ENCODE measurements at regions not wholly inside any gene's neighbourhood (a gene's known extent, or its start where the extent isn't known, plus 50 kb on each side); places are given as distances from the start of the nearest gene placed in this dataset.

- no peak overlapping the region for H3K4me3 ChIP-seq (ENCODE audit: insufficient read length, low read depth)
- H3K4me1 ChIP-seq (ENCODE audit: insufficient read depth, insufficient read length): no peaks in the 10 kb centered on the region
- TF ChIP-seq SUZ12 (IDR thresholded peaks at IDR 0.05; ENCODE audit: extremely low read depth, insufficient read depth, insufficient read length): no peak
- no peak for TF ChIP-seq ZNF274 (IDR thresholded peaks at IDR 0.05; ENCODE audit: low read depth, low read length)
- no peak for TF ChIP-seq YY1 (IDR thresholded peaks at IDR 0.05; ENCODE audit: insufficient read depth, insufficient read length)
- no peaks in the 10 kb centered on the region for H3K27me3 ChIP-seq (ENCODE audit: insufficient read depth, insufficient read length)
- H3K9me3 ChIP-seq (ENCODE audit: insufficient read depth, low read length): peaks cover 13% of the 10 kb centered on the region; the same call in 1 of the 2 replicates
- no peak for DNase-seq (ENCODE audit: low read depth, low spot score)
- no peaks in the 10 kb centered on the region for H3K36me3 ChIP-seq (ENCODE audit: insufficient read depth, insufficient read length, low read length)
- H3K9ac ChIP-seq (ENCODE audit: insufficient read length, low read depth): no peak overlapping the region
Measured at GRCh38 chr12:58272461-58272860, 331.1 kb downstream of the ATP23 start.

- no peaks in the 10 kb centered on the region for H3K27me3 ChIP-seq (ENCODE audit: insufficient read depth, insufficient read length)
- no peak for TF ChIP-seq ZNF274 (IDR thresholded peaks at IDR 0.05; ENCODE audit: low read depth, low read length)
- no peak for TF ChIP-seq YY1 (IDR thresholded peaks at IDR 0.05; ENCODE audit: insufficient read depth, insufficient read length)
- TF ChIP-seq SUZ12 (IDR thresholded peaks at IDR 0.05; ENCODE audit: extremely low read depth, insufficient read depth, insufficient read length): no peak
- no peak overlapping the region for H3K4me3 ChIP-seq (ENCODE audit: insufficient read length, low read depth)
- H3K9me3 ChIP-seq (ENCODE audit: insufficient read depth, low read length): peaks cover 23% of the 10 kb centered on the region; the same call in 1 of the 2 replicates
- no peak overlapping the region for H3K9ac ChIP-seq (ENCODE audit: insufficient read length, low read depth)
- DNase-seq (ENCODE audit: low read depth, low spot score): no peak
- H3K36me3 ChIP-seq (ENCODE audit: insufficient read depth, insufficient read length, low read length): no peaks in the 10 kb centered on the region
- H3K4me1 ChIP-seq (ENCODE audit: insufficient read depth, insufficient read length): no peaks in the 10 kb centered on the region
Measured at GRCh38 chr12:58277231-58277630, 335.9 kb downstream of the ATP23 start.

DNA sequence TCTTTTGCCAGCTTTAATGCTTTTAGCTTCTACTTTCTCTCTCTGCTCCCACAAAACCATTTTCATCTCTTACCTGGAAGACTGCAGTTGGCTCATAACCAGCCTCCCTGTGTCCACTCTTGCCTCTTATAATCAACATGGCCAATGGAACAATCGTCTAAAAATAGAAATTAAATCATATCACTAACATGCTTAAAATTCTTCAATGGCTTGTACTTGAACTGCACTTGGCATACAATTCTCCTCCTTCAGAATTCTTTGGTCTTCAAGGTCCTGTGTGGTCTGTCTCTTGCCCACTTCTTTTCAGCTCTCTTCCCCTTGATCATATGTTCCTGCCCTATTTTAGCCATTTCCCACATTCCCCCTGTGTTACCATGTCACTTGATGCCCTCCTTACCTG is 342.2 kb downstream of the ATP23 start:
- TF ChIP-seq YY1 (IDR thresholded peaks at IDR 0.05; ENCODE audit: insufficient read depth, insufficient read length) (no peak), ZNF274 (IDR thresholded peaks at IDR 0.05; ENCODE audit: low read depth, low read length) (no peak), SUZ12 (IDR thresholded peaks at IDR 0.05; ENCODE audit: extremely low read depth, insufficient read depth, insufficient read length) (no peak)
- DNase-seq (ENCODE audit: low read depth, low spot score): no peak
- Histone ChIP-seq H3K9me3 (ENCODE audit: insufficient read depth, low read length) (no peaks in the 10 kb centered on the region), H3K36me3 (ENCODE audit: insufficient read depth, insufficient read length, low read length) (no peaks in the 10 kb centered on the region), H3K4me3 (ENCODE audit: insufficient read length, low read depth) (no peak overlapping the region), H3K9ac (ENCODE audit: insufficient read length, low read depth) (no peak overlapping the region), H3K27me3 (ENCODE audit: insufficient read depth, insufficient read length) (no peaks in the 10 kb centered on the region), H3K4me1 (ENCODE audit: insufficient read depth, insufficient read length) (no peaks in the 10 kb centered on the region)

DNA sequence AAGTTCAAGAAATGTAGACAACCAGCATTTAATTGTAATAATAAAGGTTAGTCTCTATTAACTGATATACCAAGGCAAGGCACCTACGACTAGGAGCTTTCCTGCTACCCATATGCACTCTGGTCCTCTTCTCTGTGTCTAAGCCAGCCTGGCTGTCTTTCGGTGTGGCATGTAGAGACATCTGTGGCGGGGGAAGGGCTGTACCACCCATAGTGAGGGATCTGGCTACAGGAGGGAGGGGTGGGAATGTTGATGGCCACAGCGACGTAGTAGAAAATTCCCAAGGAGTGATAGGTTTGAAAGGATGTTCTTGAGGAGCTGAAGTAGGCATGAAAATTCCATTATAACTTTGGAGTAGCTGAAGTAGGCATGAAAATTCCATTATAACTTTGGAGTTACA is 344.2 kb downstream of the ATP23 start:
- Histone ChIP-seq H3K9ac (ENCODE audit: insufficient read length, low read depth) (no peak overlapping the region), H3K4me3 (ENCODE audit: insufficient read length, low read depth) (no peak overlapping the region), H3K27me3 (ENCODE audit: insufficient read depth, insufficient read length) (no peaks in the 10 kb centered on the region), H3K9me3 (ENCODE audit: insufficient read depth, low read length) (no peaks in the 10 kb centered on the region), H3K36me3 (ENCODE audit: insufficient read depth, insufficient read length, low read length) (no peaks in the 10 kb centered on the region), H3K4me1 (ENCODE audit: insufficient read depth, insufficient read length) (no peaks in the 10 kb centered on the region)
- peak; percentile 42 for DNase-seq (ENCODE audit: low read depth, low spot score)
- no peak for TF ChIP-seq ZNF274 (IDR thresholded peaks at IDR 0.05; ENCODE audit: low read depth, low read length)
- no peak for TF ChIP-seq SUZ12 (IDR thresholded peaks at IDR 0.05; ENCODE audit: extremely low read depth, insufficient read depth, insufficient read length)
- no peak for TF ChIP-seq YY1 (IDR thresholded peaks at IDR 0.05; ENCODE audit: insufficient read depth, insufficient read length)

GRCh38 chr12:58286353-58286752 is 345.0 kb downstream of the ATP23 start:
- Histone ChIP-seq H3K9me3 (ENCODE audit: insufficient read depth, low read length) (no peaks in the 10 kb centered on the region), H3K4me3 (ENCODE audit: insufficient read length, low read depth) (no peak overlapping the region), H3K36me3 (ENCODE audit: insufficient read depth, insufficient read length, low read length) (no peaks in the 10 kb centered on the region), H3K27me3 (ENCODE audit: insufficient read depth, insufficient read length) (no peaks in the 10 kb centered on the region), H3K4me1 (ENCODE audit: insufficient read depth, insufficient read length) (no peaks in the 10 kb centered on the region), H3K9ac (ENCODE audit: insufficient read length, low read depth) (no peak overlapping the region)
- TF ChIP-seq YY1 (IDR thresholded peaks at IDR 0.05; ENCODE audit: insufficient read depth, insufficient read length) (no peak), SUZ12 (IDR thresholded peaks at IDR 0.05; ENCODE audit: extremely low read depth, insufficient read depth, insufficient read length) (no peak), ZNF274 (IDR thresholded peaks at IDR 0.05; ENCODE audit: low read depth, low read length) (no peak)
- no peak for DNase-seq (ENCODE audit: low read depth, low spot score)

DNA sequence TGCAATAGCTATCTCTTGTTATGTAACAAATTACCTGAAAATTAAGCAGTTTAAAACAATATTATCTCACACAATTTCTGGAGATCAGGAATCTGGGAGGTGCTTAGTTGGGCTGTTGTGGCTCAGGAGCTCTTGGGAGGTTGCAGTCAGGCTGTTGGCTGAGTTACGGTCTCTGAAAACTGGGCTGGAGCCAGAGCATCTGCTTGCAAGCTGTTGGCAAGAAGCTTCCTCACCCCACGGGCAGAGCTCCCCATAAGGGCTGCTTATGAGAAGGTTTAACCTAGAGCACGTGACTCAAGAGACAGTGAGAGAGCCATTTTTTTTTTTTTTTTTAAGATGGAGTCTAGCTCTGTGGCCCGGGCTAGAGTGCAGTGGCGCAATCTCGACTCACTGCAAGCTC is 346.8 kb downstream of the ATP23 start:
- Histone ChIP-seq H3K4me3 (ENCODE audit: insufficient read length, low read depth) (no peak overlapping the region), H3K9ac (ENCODE audit: insufficient read length, low read depth) (no peak overlapping the region), H3K4me1 (ENCODE audit: insufficient read depth, insufficient read length) (no peaks in the 10 kb centered on the region), H3K9me3 (ENCODE audit: insufficient read depth, low read length) (no peaks in the 10 kb centered on the region), H3K27me3 (ENCODE audit: insufficient read depth, insufficient read length) (no peaks in the 10 kb centered on the region), H3K36me3 (ENCODE audit: insufficient read depth, insufficient read length, low read length) (no peaks in the 10 kb centered on the region)
- DNase-seq (ENCODE audit: low read depth, low spot score): no peak
- TF ChIP-seq YY1 (IDR thresholded peaks at IDR 0.05; ENCODE audit: insufficient read depth, insufficient read length) (no peak), SUZ12 (IDR thresholded peaks at IDR 0.05; ENCODE audit: extremely low read depth, insufficient read depth, insufficient read length) (no peak), ZNF274 (IDR thresholded peaks at IDR 0.05; ENCODE audit: low read depth, low read length) (no peak)

DNA sequence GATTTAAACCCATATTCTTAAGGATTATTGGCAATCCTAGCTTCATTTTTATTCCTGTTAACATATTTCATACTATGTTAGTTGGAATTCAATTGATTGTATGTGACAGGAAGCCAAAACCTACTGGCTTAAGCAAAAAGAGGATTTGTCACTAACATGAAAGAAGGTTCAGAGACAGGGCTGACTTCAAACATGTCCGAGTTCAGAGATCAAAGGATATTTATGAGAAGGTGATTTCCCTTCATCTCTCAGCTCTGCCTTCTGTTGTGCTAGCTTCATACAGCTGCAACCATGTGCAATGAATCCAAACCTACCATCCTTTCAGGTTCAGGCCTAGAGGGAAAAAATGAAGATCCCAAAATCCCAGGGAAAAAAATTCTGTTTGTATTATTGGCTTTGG is 349.7 kb downstream of the ATP23 start:
- no peak for DNase-seq (ENCODE audit: low read depth, low spot score)
- TF ChIP-seq SUZ12 (IDR thresholded peaks at IDR 0.05; ENCODE audit: extremely low read depth, insufficient read depth, insufficient read length) (no peak), YY1 (IDR thresholded peaks at IDR 0.05; ENCODE audit: insufficient read depth, insufficient read length) (no peak), ZNF274 (IDR thresholded peaks at IDR 0.05; ENCODE audit: low read depth, low read length) (no peak)
- Histone ChIP-seq H3K4me3 (ENCODE audit: insufficient read length, low read depth) (no peak overlapping the region), H3K27me3 (ENCODE audit: insufficient read depth, insufficient read length) (no peaks in the 10 kb centered on the region), H3K9ac (ENCODE audit: insufficient read length, low read depth) (no peak overlapping the region), H3K4me1 (ENCODE audit: insufficient read depth, insufficient read length) (no peaks in the 10 kb centered on the region), H3K9me3 (ENCODE audit: insufficient read depth, low read length) (no peaks in the 10 kb centered on the region), H3K36me3 (ENCODE audit: insufficient read depth, insufficient read length, low read length) (no peaks in the 10 kb centered on the region)
